ENCODE measurements at regions not wholly inside any gene's neighbourhood (a gene's known extent, or its start where the extent isn't known, plus 50 kb on each side); places are given as distances from the start of the nearest gene placed in this dataset.

GRCh38 chr15:47371939-47372338 is 345.4 kb upstream of the SEMA6D start:
- TF ChIP-seq POLR2A (IDR thresholded peaks at IDR 0.05; ENCODE audit: low read depth, low read length), result no peak
- TF ChIP-seq TAF1 (IDR thresholded peaks at IDR 0.05; ENCODE audit: borderline replicate concordance, low read depth, low read length), result no peak

All from GM12892 (cell line).